GOT3 (cell line): ENCODE measurements at regions not wholly inside any gene's neighbourhood (a gene's known extent, or its start where the extent isn't known, plus 50 kb on each side); places are given as distances from the start of the nearest gene placed in this dataset.

ENCODE experiments used
- DNase-seq: peaks from one replicate; lab custom pipeline; 2025; ENCODE audit warnings: mixed read lengths; lab: John Stamatoyannopoulos, UW

GRCh38 chr6:147621263-147621662 is 112.8 kb downstream of the SAMD5 start:
- no peak for DNase-seq

- no peak for DNase-seq
These were observed 113.5 kb downstream of the SAMD5 start for GRCh38 chr6:147621961-147622360.

GRCh38 chr6:147624946-147625515 is 116.5 kb downstream of the SAMD5 start:
- no peak for DNase-seq

- DNase-seq = no peak
These were observed 117.5 kb downstream of the SAMD5 start for GRCh38 chr6:147625946-147626345.

GRCh38 chr6:147627411-147627810 is 118.9 kb downstream of the SAMD5 start:
- no peak for DNase-seq

GRCh38 chr6:147633191-147633590 is 124.7 kb downstream of the SAMD5 start:
- DNase-seq = no peak

GRCh38 chr6:147637620-147638195 is 129.2 kb downstream of the SAMD5 start:
- no peak for DNase-seq

- DNase-seq = no peak
These were observed 130.8 kb downstream of the SAMD5 start for GRCh38 chr6:147639279-147639678.

- DNase-seq = no peak
These were observed 132.1 kb downstream of the SAMD5 start for GRCh38 chr6:147640606-147641005.

GRCh38 chr6:147641511-147641910 is 133.0 kb downstream of the SAMD5 start:
- DNase-seq = no peak

- no peak for DNase-seq
These were observed 134.0 kb downstream of the SAMD5 start for GRCh38 chr6:147642458-147642857.

GRCh38 chr6:147643341-147644200 is 135.1 kb downstream of the SAMD5 start:
- no peak for DNase-seq

GRCh38 chr6:147648916-147649315 is 140.4 kb downstream of the SAMD5 start:
- DNase-seq = no peak

GRCh38 chr6:147651249-147652063 is 143.0 kb downstream of the SAMD5 start:
- no peak for DNase-seq

- no peak for DNase-seq
These were observed 145.1 kb downstream of the SAMD5 start for GRCh38 chr6:147653631-147654030.

- no peak for DNase-seq
These were observed 145.8 kb downstream of the SAMD5 start for GRCh38 chr6:147654103-147654845.

GRCh38 chr6:147660334-147661311 is 152.1 kb downstream of the SAMD5 start:
- no peak for DNase-seq

- no peak for DNase-seq
These were observed 154.2 kb downstream of the SAMD5 start for GRCh38 chr6:147662646-147663045.

- no peak for DNase-seq
These were observed 155.6 kb downstream of the SAMD5 start for GRCh38 chr6:147664092-147664491.

GRCh38 chr6:147666255-147666654 is 157.8 kb downstream of the SAMD5 start:
- no peak for DNase-seq
